ENCODE measurements at regions not wholly inside any gene's neighbourhood (a gene's known extent, or its start where the extent isn't known, plus 50 kb on each side); places are given as distances from the start of the nearest gene placed in this dataset.

DNA sequence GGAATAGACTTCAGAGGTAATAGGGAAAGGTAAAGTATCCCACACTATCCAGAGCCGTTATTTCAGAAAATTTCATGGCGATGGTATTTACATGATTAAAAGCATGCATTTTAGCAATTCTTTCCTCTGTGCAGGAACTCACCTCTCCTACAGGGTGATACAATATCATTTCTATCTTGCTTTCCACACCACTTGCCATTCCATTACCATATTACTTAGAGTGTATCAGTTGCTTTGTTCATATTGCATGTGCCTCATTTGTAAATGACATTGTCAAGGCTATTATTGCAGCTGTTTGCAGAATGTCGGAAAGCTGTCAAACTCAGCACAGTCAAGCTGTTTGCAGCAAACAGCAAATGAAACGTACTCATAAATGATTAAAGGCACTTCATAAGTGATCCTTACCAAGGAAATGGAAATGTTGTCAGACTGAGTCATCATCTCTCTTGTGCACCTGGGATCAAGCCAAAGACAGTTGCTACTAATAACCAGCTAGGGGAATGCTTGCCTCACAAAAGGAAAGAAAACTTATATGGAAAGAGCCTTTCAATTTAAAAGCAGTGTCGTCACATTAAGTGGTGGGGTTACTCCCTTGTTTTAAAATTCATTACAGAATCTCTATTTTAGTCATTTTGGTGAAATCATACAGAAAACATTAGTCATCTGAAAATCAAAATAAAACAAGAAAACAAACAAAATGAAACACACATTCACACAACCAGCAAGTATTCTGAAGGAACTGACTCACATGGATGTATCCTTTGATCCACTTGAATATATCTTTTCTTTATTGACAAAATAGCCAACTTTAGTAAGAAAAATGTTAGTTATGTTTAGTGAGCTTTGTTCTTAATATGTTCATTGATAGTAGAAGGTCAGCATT, 1064.1 kb upstream of the CNTNAP5 start:
- Mint-ChIP-seq H3K27me3 (ENCODE audit: low read depth) (no peaks in the 10 kb centered on the region), H3K4me3 (no peak overlapping the region), H3K27ac (ENCODE audit: unreplicated experiment) (no peak overlapping the region), H3K9me3 (no peaks in the 10 kb centered on the region), H3K4me1 (peaks cover 4% of the 10 kb centered on the region), H3K36me3 (ENCODE audit: low read depth) (no peaks in the 10 kb centered on the region)
- no peak for DNase-seq (ENCODE audit: low read depth, low spot score)
- TF ChIP-seq, protein P1, sequence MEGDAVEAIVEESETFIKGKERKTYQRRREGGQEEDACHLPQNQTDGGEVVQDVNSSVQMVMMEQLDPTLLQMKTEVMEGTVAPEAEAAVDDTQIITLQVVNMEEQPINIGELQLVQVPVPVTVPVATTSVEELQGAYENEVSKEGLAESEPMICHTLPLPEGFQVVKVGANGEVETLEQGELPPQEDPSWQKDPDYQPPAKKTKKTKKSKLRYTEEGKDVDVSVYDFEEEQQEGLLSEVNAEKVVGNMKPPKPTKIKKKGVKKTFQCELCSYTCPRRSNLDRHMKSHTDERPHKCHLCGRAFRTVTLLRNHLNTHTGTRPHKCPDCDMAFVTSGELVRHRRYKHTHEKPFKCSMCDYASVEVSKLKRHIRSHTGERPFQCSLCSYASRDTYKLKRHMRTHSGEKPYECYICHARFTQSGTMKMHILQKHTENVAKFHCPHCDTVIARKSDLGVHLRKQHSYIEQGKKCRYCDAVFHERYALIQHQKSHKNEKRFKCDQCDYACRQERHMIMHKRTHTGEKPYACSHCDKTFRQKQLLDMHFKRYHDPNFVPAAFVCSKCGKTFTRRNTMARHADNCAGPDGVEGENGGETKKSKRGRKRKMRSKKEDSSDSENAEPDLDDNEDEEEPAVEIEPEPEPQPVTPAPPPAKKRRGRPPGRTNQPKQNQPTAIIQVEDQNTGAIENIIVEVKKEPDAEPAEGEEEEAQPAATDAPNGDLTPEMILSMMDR (conservative IDR thresholded peaks at IDR 0.05) = no peak

DNA sequence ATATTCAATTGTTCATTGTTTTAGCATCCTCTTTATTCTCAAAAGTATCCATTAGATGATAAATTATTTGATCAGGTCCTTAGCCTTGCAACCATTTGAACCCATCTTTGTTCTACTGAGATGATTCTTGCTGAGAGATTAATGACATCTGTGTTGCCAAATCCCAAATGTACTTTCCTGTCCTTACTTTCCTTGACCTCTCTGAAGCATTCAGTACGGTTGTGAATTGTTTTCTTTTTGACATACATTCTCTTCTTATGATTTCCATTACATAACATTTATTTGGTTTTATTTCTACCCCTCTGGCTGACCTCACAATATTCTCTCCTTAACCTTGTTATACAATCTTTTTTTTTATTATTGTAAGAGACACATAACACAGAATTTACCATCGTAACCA, 1058.6 kb upstream of the CNTNAP5 start:
- DNase-seq (ENCODE audit: low read depth, low spot score) = no peak
- TF ChIP-seq, protein P1 (conservative IDR thresholded peaks at IDR 0.05) = no peak
- Mint-ChIP-seq H3K36me3 (ENCODE audit: low read depth) (peaks cover 9% of the 10 kb centered on the region), H3K9me3 (peaks cover 6% of the 10 kb centered on the region), H3K4me1 (no peaks in the 10 kb centered on the region), H3K4me3 (no peak overlapping the region), H3K27me3 (ENCODE audit: low read depth) (no peaks in the 10 kb centered on the region), H3K27ac (ENCODE audit: unreplicated experiment) (no peak overlapping the region)

DNA sequence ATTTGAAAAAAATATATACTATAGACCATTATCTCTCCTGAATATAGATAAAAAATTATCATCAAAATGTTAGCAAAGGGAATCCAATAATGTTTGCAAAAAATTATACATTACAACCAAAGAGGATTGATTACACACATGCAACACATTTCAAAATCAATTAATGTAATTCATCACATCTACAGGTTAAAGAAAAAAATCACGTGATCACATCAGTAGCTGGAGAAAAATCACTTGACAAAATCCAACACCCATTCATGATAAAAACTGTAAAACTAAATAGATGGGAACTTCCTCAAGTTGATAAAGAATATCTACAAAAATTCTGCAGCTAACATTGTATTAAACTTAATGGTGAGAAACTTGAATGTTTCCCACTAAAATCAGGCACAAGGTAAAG, 1047.5 kb upstream of the CNTNAP5 start:
- no peak overlapping the region for H3K4me3 Mint-ChIP-seq
- no peak overlapping the region for H3K27ac Mint-ChIP-seq (ENCODE audit: unreplicated experiment)
- TF ChIP-seq, protein P1 (conservative IDR thresholded peaks at IDR 0.05) = no peak
- H3K9me3 Mint-ChIP-seq = peaks cover 17% of the 10 kb centered on the region
- peaks cover 8% of the 10 kb centered on the region for H3K36me3 Mint-ChIP-seq (ENCODE audit: low read depth)
- no peaks in the 10 kb centered on the region for H3K27me3 Mint-ChIP-seq (ENCODE audit: low read depth)
- DNase-seq (ENCODE audit: low read depth, low spot score) = no peak
- no peaks in the 10 kb centered on the region for H3K4me1 Mint-ChIP-seq

DNA sequence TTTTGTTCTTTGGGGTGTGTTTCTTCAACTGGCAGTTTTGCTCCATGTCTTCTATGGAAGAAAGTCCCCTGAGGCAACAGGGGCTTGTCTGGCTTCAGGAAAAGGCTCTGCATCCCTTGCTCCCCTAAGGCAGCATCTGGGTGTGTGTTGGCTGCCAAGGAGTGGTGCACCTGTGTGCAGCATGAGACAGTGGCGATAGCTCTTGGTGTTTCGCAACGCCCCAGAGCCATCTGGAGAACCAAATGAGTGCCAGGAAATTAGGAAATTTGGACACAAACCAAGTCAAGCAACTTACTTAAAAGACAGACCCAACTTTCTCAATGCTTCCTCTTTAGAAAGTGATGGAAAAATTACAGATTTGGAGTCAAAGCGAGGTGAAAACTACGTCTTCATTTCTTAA, 1044.4 kb upstream of the CNTNAP5 start:
- peaks cover 17% of the 10 kb centered on the region for H3K9me3 Mint-ChIP-seq
- H3K27ac Mint-ChIP-seq (ENCODE audit: unreplicated experiment) = no peak overlapping the region
- H3K4me1 Mint-ChIP-seq = no peaks in the 10 kb centered on the region
- H3K36me3 Mint-ChIP-seq (ENCODE audit: low read depth) = peaks cover 8% of the 10 kb centered on the region
- no peak overlapping the region for H3K4me3 Mint-ChIP-seq
- H3K27me3 Mint-ChIP-seq (ENCODE audit: low read depth) = no peaks in the 10 kb centered on the region
- no peak for DNase-seq (ENCODE audit: low read depth, low spot score)
- TF ChIP-seq, protein P1 (conservative IDR thresholded peaks at IDR 0.05) = no peak

DNA sequence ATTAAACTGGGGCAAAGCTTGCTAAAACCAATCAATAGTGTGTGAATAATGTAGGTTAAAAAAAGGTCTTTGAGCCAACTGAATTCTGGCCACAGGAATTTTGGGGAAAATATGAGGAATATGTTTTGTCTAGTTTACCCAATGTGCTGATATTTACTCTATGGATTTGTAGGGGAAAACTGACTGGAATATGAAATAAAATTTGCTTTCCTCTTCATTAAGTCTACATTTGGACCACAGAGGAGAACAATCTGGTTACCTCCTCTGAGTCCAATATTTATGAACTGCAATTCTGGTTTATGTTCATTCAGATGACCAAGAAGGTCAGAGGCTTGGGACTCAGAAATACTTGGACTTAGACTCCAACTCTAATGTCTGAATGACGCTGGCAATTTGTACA, 1042.2 kb upstream of the CNTNAP5 start:
- TF ChIP-seq, protein P1 (conservative IDR thresholded peaks at IDR 0.05) = no peak
- H3K27me3 Mint-ChIP-seq (ENCODE audit: low read depth) = no peaks in the 10 kb centered on the region
- DNase-seq (ENCODE audit: low read depth, low spot score) = no peak
- H3K27ac Mint-ChIP-seq (ENCODE audit: unreplicated experiment) = no peak overlapping the region
- peaks cover 8% of the 10 kb centered on the region for H3K36me3 Mint-ChIP-seq (ENCODE audit: low read depth)
- peaks cover 15% of the 10 kb centered on the region for H3K9me3 Mint-ChIP-seq
- peaks cover under 1% of the 10 kb centered on the region for H3K4me1 Mint-ChIP-seq
- H3K4me3 Mint-ChIP-seq = no peak overlapping the region

Measured in neural crest cell (in vitro differentiated cells).